NAMALWA (cell line): ENCODE measurements at regions not wholly inside any gene's neighbourhood (a gene's known extent, or its start where the extent isn't known, plus 50 kb on each side); places are given as distances from the start of the nearest gene placed in this dataset.
"Not testable (repeated sequence)": the region's sequence is repeated elsewhere in the genome, so short reads cannot be mapped to it uniquely, and the experiment has no call there.

Experiments used
- DNase-seq: peaks from one replicate; pipeline ENCODE4 v3.0.0-alpha.2; 2015; ENCODE audit warnings: low spot score

DNA sequence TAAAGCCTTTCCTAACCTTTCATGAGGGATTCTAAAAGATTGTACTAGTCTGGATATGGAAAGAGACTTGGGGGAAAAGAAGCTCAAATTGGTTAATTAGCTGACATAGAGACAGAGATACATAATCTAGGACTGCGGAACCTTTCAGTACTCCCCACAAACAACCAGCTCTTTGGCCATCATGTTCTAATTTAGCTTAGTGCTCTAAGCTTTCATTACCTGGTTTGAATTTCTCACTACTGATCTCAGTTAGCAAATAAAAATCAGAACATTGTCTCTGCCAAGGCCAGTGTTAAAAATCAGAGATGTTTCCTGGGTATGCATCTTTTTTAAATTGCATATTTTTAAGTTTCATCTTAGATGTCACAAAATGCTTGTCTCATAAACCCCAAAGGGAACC, 254.4 kb downstream of the GLUD2 start:
- no peak for DNase-seq

DNA sequence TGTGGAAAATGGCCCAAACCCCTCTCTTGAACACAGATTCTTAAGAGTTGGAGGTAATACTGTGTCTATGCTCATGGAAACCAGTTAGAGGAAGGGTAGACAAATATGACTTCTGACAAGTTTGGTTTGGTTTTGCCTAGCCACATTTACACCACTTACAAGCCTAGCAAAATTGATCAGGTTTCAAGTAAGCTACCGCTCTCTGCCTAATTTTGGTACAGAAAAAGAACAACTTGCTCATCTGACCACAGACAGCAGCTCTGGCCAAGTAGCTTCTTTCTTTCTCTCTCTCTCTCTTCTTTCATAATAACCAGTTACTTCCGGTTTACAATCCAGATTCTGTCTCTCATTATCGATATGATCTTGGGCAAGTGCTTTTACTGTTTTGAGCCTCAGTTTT, 260.0 kb downstream of the GLUD2 start:
- no peak for DNase-seq

DNA sequence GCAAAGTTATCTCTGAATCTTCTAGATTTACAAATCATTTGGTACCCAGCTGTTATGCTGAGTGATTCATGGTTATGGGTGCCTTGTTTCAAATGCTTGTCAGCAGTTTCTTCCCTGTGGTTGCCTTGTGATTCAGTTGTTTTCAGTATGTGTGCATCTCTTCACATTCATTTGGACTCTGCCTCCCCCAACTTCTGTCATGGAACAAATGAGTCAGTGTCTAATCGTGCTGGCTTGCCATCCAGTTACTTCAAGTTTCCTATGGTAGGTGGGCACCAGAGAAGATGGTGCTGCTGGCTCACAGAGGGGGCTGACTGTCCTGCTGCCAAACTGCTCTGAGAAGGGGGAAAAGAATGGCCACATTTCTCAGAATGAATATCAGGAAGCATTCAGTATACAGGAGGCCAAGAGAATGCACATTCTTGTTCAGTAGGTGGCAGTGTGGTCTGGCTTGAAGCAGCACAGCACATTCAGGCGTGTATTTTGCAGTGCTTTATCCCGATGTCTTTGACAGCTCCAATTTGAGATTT, 260.9 kb downstream of the GLUD2 start:
- peak; percentile 19 for DNase-seq

DNA sequence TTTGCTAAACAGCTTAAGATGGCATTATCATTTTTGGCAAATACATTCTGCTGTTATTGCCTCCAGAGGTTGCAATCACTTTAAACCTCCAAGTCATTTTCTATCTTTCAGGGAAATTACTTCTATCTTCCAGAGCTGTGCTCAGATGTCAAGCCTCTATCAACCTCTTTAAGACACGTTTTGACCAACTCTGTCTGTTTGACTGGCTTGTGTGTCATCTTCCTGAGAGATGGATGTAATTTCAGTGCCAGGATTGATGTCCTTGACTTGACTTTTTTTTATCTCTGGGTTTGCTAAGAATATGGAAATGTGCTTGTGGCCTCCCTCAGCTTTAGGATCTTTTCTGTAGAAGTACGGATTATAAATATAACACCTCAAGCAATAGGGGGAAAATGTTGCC, 263.4 kb downstream of the GLUD2 start:
- DNase-seq = no peak

DNA sequence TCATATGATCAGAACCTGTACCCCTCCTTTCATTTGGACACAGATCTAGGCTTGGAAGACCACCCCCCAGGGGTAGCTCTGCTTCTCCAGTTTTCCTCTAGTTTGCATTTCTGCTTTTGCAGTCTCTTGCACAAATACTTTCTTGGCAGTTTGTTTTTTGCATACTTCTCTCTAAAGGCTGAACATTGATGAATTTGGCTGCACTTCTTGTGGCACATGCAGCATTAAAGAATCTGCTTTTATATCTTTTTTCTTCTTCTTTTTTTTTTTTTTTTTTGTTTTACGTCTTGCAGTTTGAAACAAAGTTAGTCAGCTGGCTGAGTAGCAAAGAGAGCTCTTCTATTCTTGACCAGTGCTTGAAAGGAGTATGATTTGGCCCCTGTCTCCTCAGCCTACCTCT, 273.0 kb downstream of the GLUD2 start:
- DNase-seq = no peak

DNA sequence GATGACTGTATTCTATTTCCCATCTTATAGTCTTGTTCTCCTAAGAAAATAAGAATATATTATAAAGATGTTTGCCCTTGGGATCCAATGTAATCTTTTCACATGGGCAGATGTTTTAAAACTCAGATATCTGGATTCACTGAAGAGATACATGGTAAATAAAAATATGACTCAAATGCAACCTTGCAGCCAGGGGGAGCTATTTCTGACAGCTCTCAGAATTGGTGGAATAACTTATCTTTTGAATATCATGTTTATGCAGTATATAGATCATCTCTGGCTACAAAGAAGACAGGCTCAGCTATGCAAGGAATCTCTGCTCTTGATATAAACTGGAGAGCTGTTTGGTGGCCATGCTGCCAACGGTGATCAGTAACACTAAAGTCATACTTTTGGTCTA, 274.7 kb downstream of the GLUD2 start:
- no peak for DNase-seq

DNA sequence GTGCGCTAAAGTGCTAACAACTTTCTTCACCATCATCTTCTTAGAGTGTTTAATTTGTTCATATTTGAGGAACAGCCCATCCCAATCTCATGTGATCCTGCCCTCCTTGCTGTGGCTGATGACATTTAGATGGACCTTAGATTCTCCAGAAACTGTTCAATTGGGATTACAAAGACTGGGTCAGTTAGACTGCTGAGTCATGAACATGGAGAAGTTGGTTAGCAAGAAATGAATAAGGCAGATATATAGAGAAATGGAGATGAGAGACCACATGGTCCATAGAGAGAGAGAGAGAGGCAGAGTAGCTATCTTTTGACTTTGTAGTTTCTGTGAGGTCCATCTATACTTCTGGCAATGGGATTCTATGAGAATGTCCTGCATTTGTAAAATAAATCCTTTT, 275.9 kb downstream of the GLUD2 start:
- no peak for DNase-seq

DNA sequence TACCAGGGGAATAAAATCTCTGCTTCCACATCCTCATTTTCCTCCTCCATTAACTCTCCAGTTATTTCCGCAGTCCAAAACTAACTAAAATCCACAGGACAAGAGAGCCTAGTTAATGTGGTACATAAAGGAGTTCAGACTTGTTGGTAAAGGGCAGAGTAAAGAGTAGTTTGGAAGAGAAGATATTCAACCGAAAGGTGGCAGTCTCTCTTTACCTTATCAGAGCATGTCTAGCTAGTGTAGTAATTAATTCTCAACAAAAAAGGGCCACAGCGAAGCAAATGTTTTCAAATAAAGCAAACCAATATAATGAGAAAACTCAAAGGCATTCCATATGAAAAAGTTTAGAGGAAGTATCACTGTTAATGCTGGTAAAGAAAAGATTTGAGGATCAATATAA, 286.5 kb downstream of the GLUD2 start:
- DNase-seq = peak; percentile 15

DNA sequence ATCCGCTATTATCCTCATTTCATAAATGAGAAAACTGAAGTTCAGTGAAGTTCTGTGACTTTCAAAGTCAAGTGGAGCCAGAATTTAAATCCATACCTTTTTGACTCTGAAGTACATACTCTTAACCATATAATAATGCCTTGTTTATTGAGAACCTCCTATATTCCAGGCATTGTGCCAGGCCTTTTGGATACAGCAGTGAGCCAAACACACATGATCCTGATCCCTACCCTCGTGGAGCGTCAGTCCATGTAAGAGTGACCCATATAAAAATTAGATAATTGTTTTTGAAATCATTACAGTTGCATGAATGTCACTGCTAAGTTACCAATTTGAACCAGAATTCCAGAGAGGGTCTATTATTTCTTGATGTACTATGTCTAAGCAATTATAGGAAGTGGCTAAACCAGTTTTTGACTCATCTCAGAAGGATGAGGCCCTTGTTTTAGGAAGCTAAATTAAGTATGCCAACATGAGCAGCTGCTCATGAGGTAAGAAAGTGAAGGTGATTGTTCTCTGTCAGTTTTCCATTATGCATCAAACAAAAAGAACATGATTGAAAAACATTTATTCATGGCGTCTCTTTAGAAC, 289.5 kb downstream of the GLUD2 start:
- no peak for DNase-seq

DNA sequence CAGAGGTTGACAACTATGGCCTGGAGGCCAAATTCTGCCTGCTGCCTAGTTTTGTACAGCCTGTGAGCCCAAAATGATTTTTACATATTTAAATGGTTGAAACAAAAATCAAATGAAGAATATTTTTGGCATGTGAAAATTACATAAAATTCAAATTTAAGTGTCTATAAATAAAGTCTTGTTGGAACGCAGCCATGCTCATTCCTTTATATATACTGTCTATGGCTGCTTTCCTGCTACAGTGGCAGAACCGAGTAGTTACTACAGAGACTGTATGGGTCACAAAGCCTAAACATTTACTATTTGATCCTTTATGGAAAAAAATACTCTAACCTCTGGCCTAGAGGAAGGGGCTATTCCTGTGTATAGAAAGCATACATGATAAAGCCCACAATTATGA, 290.4 kb downstream of the GLUD2 start:
- DNase-seq = no peak

DNA sequence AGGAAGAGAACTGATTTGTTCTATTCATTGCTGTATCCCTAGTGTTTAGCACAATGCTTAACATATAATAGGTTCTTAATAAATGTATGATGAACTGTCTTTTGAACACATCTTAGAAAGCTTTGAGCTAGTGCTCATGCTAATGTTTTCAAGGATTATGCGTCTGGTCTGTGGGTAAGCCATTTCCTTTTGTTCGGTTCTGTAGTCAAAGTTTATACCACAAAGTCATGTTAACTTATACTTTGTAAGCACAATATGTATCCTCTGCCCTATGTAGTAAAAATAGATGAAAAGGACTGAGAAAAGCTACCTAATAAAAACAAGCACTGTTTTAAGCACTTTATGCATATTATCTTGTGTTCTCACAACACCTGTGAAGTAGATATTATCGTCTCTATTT, 301.9 kb downstream of the GLUD2 start:
- no peak for DNase-seq

DNA sequence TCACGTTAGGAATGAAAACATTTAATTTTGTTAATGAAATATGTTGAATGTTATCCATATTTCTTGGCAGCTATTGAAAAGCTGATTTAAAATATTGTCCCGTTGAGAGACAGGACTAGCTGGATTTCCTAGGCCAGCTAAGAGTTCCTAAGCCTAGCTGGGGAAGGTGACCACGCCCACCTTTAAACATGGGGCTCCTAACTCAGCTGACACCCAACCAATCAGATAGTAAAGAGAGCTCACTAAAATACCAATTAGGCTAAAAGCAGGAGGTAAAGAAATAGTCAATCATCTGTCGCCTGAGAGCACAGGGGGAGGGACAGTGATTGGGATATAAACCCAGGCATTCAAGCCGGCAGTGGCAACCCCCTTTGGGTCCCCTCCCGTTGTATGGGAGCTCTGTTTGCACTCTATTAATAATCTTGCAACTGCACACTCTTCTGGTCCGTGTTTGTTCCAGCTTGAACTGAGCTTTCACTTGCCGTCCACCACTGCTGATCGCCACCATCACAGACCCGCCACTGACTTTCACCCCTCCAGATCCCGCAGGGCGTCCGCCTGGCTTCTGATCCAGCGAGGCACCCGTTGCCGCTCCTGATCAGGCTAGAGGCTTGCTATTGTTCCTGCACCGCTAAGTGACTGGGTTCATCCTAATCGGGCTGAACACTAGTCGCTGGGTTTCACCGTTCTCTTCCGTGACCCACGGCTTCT, 308.9 kb downstream of the GLUD2 start:
- no peak for DNase-seq

DNA sequence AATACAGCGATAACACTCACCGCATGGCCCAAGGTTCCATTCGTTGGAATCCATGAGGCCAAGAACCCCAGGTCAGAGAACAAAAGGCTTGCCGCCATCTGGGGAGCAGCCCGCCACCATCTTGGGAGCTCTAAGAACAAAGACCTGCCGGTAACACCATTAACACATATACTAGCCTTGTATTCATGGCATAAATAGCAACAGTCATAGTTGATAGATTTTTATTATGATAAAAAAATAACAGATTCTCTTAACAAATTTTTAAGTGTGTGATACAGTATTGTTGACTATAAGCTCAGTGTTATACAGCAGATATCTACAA, 309.4 kb downstream of the GLUD2 start:
- DNase-seq = no peak

DNA sequence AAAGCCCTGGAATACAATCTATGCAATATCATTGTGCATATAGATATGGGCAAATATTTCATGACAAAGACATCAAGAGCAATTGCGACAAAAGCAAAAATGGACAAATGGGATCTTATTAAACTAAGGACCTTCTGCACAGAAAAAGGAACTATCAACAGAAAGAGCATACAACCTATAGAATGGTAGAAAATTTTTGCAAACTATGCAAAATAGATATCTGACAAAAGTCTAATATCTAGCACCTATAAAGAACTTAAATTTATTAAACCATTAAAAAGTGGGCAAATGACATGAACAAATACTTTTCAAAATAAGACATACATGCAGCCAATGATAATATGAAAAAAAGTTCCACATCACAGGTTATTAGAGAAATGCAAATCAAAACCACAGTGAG, 312.9 kb downstream of the GLUD2 start:
- DNase-seq = no peak

DNA sequence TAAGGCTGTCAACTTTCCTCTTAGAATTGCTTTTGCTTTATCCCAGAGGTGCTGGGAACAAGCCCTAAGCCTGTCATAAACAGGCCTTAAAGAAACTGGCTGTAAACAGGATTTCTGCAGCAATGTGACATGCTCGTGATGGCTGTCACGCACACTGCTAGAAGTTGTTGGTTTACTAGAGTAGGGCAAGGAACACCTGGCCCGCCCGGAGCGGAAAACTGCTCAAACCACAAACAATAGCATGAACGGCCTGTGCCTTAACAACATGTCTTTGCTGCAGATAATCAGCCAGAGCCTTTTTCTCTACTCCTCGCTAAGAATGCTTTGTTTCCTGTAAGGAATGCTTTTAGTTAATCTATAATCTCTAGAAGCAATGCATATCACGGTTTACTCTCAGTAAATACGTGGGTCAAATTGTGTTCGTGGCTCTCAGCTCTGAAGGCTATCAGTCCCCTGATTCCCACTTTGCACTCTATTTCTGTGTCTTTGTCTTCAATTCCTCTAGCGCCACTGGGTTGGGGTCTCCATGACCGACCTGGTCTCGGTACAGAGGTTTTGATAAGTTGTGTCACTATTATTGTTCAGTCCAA, 318.3 kb downstream of the GLUD2 start:
- DNase-seq = no peak

DNA sequence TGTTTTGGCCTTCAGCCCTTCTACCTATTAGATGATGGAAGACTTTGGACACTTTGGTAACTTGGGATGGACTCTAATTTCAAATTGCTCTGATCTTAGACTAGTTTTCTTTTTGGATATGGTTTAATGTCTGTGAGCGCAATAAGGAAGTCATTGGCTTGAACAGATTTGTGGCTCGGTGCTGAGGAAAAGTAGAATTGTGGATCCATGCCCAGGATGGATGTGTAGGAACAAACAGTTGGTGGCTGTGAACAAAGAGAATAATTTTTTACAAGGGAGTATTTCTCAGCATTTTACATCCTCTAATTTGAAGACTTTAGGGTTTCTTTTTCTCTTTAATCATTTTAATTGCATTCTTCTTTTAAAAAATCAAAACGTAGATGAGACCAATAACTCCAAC, 327.1 kb downstream of the GLUD2 start:
- no peak for DNase-seq

DNA sequence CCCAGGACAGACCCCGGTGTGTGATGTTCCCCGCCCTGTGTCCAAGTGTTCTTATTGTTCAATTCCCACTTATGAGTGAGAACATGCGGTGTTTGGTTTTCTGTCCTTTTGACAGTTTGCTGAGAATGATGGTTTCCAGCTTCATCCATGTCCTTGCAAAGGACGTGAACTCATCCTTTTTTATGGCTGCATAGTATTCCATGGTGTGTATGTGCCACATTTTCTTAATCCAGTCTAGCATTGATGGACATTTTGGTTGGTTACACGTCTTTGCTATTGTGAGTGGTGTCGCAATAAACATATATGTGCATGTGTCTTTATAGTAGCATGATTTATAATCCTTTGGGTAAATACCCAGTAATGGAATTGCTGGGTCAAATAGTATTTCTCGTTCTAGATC, 334.5 kb downstream of the GLUD2 start:
- not testable (repeated sequence) for DNase-seq

DNA sequence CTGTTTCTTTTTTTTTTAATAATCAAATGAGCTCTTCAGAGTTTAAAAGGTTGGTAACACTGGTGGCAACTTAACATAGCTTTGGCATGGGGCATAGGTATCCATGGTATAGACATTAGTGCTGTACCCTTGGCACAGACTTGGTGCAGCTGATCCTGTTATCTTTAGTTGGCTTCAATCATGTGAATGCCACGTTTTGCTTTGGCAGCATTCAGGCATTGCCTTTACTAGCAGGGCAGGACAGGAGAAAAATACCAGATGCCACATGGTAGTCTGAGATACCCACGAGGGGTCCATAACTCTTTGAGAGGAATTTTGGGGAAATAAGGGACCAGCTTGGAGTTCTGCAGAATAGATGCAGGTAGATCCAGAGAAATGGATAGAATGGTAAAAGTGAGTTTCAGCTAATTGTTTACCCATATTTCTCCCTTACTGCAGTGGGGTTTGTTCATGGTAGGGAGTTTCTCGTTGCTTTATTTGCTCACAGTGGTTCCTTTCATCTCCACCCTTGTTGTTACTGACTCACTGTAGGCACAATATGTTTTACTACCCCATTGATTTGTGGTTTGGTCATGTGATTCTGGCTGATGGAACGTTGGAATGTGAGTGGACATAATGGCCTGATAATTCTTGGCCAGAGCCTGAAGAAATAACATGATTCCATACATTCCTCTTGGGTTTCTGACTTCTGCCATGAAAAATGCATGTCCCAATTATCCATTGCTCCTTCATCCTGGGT, 342.7 kb downstream of the GLUD2 start:
- DNase-seq = no peak

DNA sequence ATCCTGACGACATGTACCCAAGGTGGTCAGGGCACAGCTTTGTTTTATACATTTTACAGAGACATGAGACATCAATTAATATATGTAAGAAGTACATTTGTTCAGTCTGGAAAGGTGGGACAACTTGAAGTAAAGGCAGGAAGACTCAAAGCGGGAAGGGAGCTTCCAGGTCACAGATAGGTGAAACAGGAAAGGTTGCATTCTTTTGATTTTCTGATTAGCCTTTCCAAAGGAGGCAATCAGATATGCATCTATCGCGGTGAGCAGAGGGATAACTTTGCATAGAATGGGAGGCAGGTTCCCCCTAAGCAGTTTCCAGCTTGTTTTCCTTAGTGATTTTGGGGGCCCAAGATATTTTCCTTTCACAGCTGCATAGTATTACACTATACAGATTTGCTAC, 358.4 kb downstream of the GLUD2 start:
- DNase-seq = no peak

DNA sequence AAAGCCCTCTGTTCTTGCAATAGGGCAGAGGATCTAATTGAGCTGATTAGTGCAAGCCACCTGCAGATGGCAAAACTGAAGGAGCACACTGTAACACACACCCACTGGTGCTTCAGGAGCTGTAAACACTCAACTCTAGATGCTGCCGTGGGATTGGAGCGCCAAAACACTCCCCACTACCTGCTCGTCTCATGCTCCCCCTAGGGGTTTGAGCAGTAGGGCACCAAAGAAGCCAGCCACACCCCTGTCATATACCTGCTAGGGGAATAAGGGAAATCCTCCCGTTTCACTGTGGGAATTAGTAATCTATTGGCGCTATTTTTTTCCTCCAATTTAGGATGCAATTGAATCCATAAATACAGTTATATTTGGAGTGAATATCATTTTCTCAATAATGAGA, 360.2 kb downstream of the GLUD2 start:
- peak; percentile 1 for DNase-seq

DNA sequence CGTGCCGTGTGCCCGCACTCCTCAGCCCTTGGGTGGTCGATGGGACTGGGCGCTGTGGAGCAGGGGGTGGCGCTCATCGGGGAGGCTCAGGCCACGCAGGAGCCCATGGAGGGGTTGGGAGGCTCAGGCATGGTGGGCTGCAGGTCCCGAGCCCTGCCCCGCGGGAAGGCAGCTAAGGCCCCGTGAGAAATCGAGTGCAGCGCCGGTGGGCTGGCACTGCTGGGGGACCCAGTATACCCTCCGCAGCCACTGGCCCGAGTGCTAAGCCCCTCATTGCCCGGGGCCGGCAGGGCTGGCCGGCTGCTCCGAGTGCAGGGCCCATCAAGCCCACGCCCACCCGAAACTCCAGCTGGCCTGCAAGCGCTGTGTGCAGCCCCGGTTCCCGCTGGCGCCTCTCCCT, 384.1 kb downstream of the GLUD2 start:
- DNase-seq = not testable (repeated sequence)

DNA sequence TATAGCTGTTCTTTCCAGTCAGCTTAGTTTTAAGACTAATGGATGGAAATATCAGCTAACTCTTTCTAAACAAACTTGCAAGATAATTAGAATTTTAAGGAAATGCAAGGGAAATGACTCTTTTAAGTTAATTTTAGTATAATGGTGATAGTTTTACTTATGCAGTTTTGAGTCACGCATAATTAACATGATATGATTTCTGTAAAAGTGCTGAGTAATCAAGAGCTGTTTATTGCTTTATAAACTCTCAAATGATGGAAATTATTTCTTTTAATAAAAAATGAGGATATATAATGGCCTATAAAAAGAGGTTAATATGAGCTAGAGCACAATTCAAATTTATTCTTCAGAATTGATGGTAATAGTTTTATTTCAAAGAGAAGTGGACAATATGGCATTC, 385.9 kb downstream of the GLUD2 start:
- no peak for DNase-seq

DNA sequence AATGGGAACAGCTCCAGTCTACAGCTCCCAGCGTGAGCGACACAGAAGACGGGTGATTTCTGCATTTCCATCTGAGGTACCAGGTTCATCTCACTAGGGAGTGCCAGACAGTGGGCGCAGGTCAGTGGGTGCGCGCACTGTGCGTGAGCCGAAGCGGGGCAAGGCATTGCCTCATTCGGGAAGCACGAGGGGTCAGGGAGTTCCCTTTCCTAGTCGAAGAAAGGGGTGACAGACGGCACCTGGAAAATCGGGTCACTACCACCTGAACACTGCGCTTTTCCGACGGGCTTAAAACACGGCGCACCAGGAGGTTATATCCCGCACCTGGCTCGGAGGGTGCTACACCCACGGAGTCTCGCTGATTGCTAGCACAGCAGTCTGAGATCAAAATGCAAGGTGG, 390.3 kb downstream of the GLUD2 start:
- DNase-seq = not testable (repeated sequence)
